Endothelial cell of umbilical vein (primary cell): ENCODE measurements at regions not wholly inside any gene's neighbourhood (a gene's known extent, or its start where the extent isn't known, plus 50 kb on each side); places are given as distances from the start of the nearest gene placed in this dataset.

Experiments
- BruUV-seq: library from RNA; stranded (reverse); fragments of 400-500 nt; replicated peaks from 2 replicates; lab custom pipeline; 2021; lab: Mats Ljungman, UMichigan
- CTCF ChIA-PET: fragments of 300-600, 350-600 bp; sonication (Branson Sonifier 250); formaldehyde crosslinking; loops from one replicate; lab custom pipeline; 2021; ENCODE audit warnings: antibody characterized with exemption, inconsistent platforms; lab: Charles Lee
- POLR2A ChIA-PET: fragments of 300-600, 350-600 bp; sonication (Branson Sonifier 250); formaldehyde crosslinking; loops from one replicate; lab custom pipeline; 2021; ENCODE audit warnings: antibody characterized with exemption, inconsistent platforms; lab: Charles Lee
- DNase-seq: peaks from one replicate; pipeline ENCODE4 v3.0.0-alpha.2; 2011; ENCODE audit warnings: low read depth, low spot score
- FAIRE-seq: peaks from 2 replicates; lab custom pipeline; 2011; peaks lifted over from hg19 to GRCh38; lab: Jason Lieb, UNC
- H2AFZ ChIP-seq: 2 replicates; pipeline ENCODE4 v1.6.0; 2012; ENCODE audit warnings: low read depth, low read length, control low read depth, inconsistent platforms
- H3K27ac ChIP-seq: 2 replicates; pipeline ENCODE4 v1.5.1; 2011; ENCODE audit warnings: low read depth, mild to moderate bottlenecking, control low read depth, low read length, moderate library complexity; ENCODE audit not compliant: insufficient read depth
- H3K27me3 ChIP-seq, 2 experiments: 2 replicates each; pipeline versions ENCODE4 v1.6.0 to v1.6.1; 2011; ENCODE audit warnings: low read length in 2 of 2, mixed read lengths in 1 of 2; ENCODE audit not compliant: control insufficient read depth in 2 of 2, insufficient read depth in 2 of 2
- H3K36me3 ChIP-seq, 2 experiments: 2 replicates in 1 of 2; 3 replicates in 1 of 2; pipeline ENCODE4 v1.5.1; 2011; ENCODE audit warnings: low read length in 2 of 2, mild to moderate bottlenecking in 1 of 2, moderate library complexity in 1 of 2; ENCODE audit not compliant: control insufficient read depth in 2 of 2, insufficient read depth in 2 of 2; ENCODE audit errors: extremely low read depth in 1 of 2
- H3K4me1 ChIP-seq: 3 replicates; pipeline ENCODE4 v1.5.1; 2011; ENCODE audit warnings: mild to moderate bottlenecking, low read length; ENCODE audit not compliant: control insufficient read depth, insufficient read depth; ENCODE audit errors: extremely low read depth
- H3K4me2 ChIP-seq: 2 replicates; pipeline ENCODE4 v1.6.1; 2011; ENCODE audit warnings: low read length, control low read depth, mixed read lengths; ENCODE audit not compliant: insufficient read depth
- H3K4me3 ChIP-seq, 3 experiments: fragments of 200-600 bp in 1 of 3; sonication (generic), shearing (Covaris generic) in 1 of 3; replicated peaks in 1 of 3; 2 replicates each; pipeline ENCODE4 v1.5.1; 2011 to 2016; ENCODE audit warnings: control low read depth in 3 of 3, low read length in 3 of 3, mild to moderate bottlenecking in 2 of 3, inconsistent platforms in 1 of 3, low read depth in 1 of 3, moderate library complexity in 1 of 3; ENCODE audit not compliant: insufficient read depth in 1 of 3
- H3K79me2 ChIP-seq: 2 replicates; pipeline ENCODE4 v1.6.0; 2012; ENCODE audit warnings: low read length, inconsistent platforms; ENCODE audit not compliant: control insufficient read depth, insufficient read depth
- H3K9ac ChIP-seq: replicated peaks from 2 replicates; pipeline ENCODE3; 2011; ENCODE audit warnings: low read length, control low read depth; ENCODE audit not compliant: insufficient read depth; ENCODE audit errors: extremely low read depth
- H3K9me1 ChIP-seq: replicated peaks from 3 replicates; pipeline ENCODE4 v1.6.0; 2011; ENCODE audit warnings: mild to moderate bottlenecking, low read length; ENCODE audit not compliant: control insufficient read depth, insufficient read depth; ENCODE audit errors: extremely low read depth
- H3K9me3 ChIP-seq: replicated peaks from 2 replicates; pipeline ENCODE4 v1.5.1; 2012; ENCODE audit warnings: low read length, inconsistent platforms; ENCODE audit not compliant: control insufficient read depth, insufficient read depth
- H4K20me1 ChIP-seq: replicated peaks from 2 replicates; pipeline ENCODE3; 2011; ENCODE audit warnings: mild to moderate bottlenecking, low read length; ENCODE audit not compliant: control insufficient read depth, insufficient read depth; ENCODE audit errors: extremely low read depth
- EZH2 ChIP-seq: IDR thresholded peaks from 2 replicates; pipeline ENCODE4 v1.6.1; 2012; ENCODE audit warnings: borderline replicate concordance, low read depth, mild to moderate bottlenecking, moderate library complexity, low read length, inconsistent platforms; ENCODE audit not compliant: severe bottlenecking
- FOS ChIP-seq: IDR thresholded peaks from 2 replicates; pipeline ENCODE4 v1.6.1; 2011; ENCODE audit warnings: mild to moderate bottlenecking, low read length, moderate library complexity, borderline replicate concordance; ENCODE audit not compliant: insufficient read depth
- GATA2 ChIP-seq: IDR thresholded peaks from 2 replicates; pipeline ENCODE4 v1.7.0; 2011; ENCODE audit warnings: low read depth, mild to moderate bottlenecking, moderate library complexity, mixed read lengths, low read length; ENCODE audit not compliant: insufficient read length, insufficient read depth
- JUN ChIP-seq: IDR thresholded peaks from 2 replicates; pipeline ENCODE4 v1.6.1; 2011; ENCODE audit warnings: borderline replicate concordance, low read depth; ENCODE audit not compliant: insufficient read length, insufficient read depth
- MYC ChIP-seq: IDR thresholded peaks from one replicate; pipeline ENCODE4 v1.6.1; 2011; ENCODE audit warnings: mild to moderate bottlenecking, low read depth, low read length
- POLR2A ChIP-seq: IDR thresholded peaks from 2 replicates; pipeline ENCODE4 v1.6.1; 2012; ENCODE audit warnings: low read depth, mild to moderate bottlenecking, control low read depth, low read length
- POLR2AphosphoS5 ChIP-seq: IDR thresholded peaks from 2 replicates; pipeline ENCODE4 v1.6.1; 2012; ENCODE audit warnings: low read depth, mild to moderate bottlenecking, control low read depth, low read length, moderate library complexity; ENCODE audit not compliant: insufficient read depth
- dilution Hi-C: fragments of 300-500 bp; cut with MboI; formaldehyde crosslinking; loops from one replicate; pipeline ENCODE4 v1.15.0; 2019; ENCODE audit warnings: low sequenced_read_pairs; ENCODE audit not compliant: extremely low pct_ligation_motif_present
- intact Hi-C: fragments of 100-400 bp; cut with micrococcal nuclease; formaldehyde crosslinking; loops from one replicate; pipeline ENCODE4 v1.10.0; 2022
- TF ChIP-seq, protein P1 (sequence below): IDR thresholded peaks from 2 replicates; pipeline ENCODE4 v1.6.1; 2011; ENCODE audit not compliant: insufficient read depth, insufficient read length
- TF ChIP-seq, protein P2 (sequence below), 2 donors: IDR thresholded peaks; 1 replicate in 1 of 2; 2 replicates in 1 of 2; pipeline ENCODE4 v1.5.1; 2011; ENCODE audit warnings: low read length in 2 of 2, mild to moderate bottlenecking in 2 of 2, moderate library complexity in 2 of 2, control low read depth in 1 of 2, inconsistent platforms in 1 of 2, low read depth in 1 of 2; ENCODE audit not compliant: insufficient read depth in 1 of 2; ENCODE audit errors: extremely low read depth in 1 of 2

DNA sequence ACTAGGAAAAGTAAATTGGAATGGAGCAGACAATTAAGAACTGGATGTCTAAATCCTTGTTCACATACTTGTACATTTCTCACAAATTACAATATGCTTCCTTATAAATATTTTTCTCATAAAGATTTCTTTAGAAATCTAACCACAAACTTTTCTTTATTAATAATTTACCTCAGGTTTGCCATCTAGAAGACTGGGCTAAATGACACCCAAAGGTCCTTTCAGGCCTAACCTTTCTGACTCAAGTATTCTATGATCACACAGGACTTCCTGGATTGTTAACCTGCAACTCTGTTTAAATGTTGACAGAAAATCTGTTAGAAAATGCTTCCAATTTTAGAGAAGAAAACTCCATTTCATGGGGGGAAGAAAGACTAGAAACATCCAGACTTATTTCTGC lies 330.5 kb upstream of the MAP3K7 start:
- dilution Hi-C loops: no loop called here
- no peaks in the 10 kb centered on the region for H3K9me1 ChIP-seq
- CTCF ChIA-PET: no interaction called here

More for the DNA sequence above, 330.5 kb upstream of the MAP3K7 start:
- Histone ChIP-seq H4K20me1 (no peaks in the 10 kb centered on the region), H2AFZ (no peak overlapping the region), H3K79me2 (no peaks in the 10 kb centered on the region), H3K27ac (no peak overlapping the region), H3K9me3 (no peaks in the 10 kb centered on the region), H3K4me1 (no peaks in the 10 kb centered on the region), H3K4me2 (no peak overlapping the region), H3K9ac (no peak overlapping the region), H3K4me3 (no peak overlapping the region), H3K27me3 (no peaks in the 10 kb centered on the region), H3K36me3 (no peaks in the 10 kb centered on the region)
- no peak for FAIRE-seq
- no peak for DNase-seq
- BruUV-seq: no TSS peak
- no peak for TF ChIP-seq POLR2AphosphoS5
- no peak for TF ChIP-seq JUN
- TF ChIP-seq, protein P1, sequence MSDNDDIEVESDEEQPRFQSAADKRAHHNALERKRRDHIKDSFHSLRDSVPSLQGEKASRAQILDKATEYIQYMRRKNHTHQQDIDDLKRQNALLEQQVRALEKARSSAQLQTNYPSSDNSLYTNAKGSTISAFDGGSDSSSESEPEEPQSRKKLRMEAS: no peak
- no peak for TF ChIP-seq FOS
- no peak for TF ChIP-seq MYC
- TF ChIP-seq GATA2: no peak
- no peak for TF ChIP-seq EZH2
- TF ChIP-seq, protein P2, sequence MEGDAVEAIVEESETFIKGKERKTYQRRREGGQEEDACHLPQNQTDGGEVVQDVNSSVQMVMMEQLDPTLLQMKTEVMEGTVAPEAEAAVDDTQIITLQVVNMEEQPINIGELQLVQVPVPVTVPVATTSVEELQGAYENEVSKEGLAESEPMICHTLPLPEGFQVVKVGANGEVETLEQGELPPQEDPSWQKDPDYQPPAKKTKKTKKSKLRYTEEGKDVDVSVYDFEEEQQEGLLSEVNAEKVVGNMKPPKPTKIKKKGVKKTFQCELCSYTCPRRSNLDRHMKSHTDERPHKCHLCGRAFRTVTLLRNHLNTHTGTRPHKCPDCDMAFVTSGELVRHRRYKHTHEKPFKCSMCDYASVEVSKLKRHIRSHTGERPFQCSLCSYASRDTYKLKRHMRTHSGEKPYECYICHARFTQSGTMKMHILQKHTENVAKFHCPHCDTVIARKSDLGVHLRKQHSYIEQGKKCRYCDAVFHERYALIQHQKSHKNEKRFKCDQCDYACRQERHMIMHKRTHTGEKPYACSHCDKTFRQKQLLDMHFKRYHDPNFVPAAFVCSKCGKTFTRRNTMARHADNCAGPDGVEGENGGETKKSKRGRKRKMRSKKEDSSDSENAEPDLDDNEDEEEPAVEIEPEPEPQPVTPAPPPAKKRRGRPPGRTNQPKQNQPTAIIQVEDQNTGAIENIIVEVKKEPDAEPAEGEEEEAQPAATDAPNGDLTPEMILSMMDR (IDR thresholded peaks at IDR 0.05; ENCODE audit: extremely low read depth in 1 of 2, insufficient read depth in 1 of 2, low read depth in 1 of 2, low read length in 2 of 2): no peak
- TF ChIP-seq POLR2A: no peak
- POLR2A ChIA-PET: no interaction called here
- intact Hi-C loops: no loop called here
